GM12878 (cell line): ENCODE measurements at regions not wholly inside any gene's neighbourhood (a gene's known extent, or its start where the extent isn't known, plus 50 kb on each side); places are given as distances from the start of the nearest gene placed in this dataset.

Experiments used
- ATAC-seq: fragments of 200-7000 bp; cut with Tn5 transposase; 3 replicates; pipeline ENCODE4 v1.9.1; 2020; ENCODE audit warnings: mild to moderate bottlenecking, moderate library complexity
- BruUV-seq: library from RNA; stranded (reverse); fragments of 400-500 nt; replicated peaks from 2 replicates; lab custom pipeline; 2021; lab: Mats Ljungman, UMichigan
- CTCF ChIA-PET: fragments of 300-600 bp; sonication (Branson Sonifier 250); formaldehyde crosslinking; extraction: SDS; loops from one replicate; lab custom pipeline; 2021; ENCODE audit warnings: inconsistent platforms; lab: Yijun Ruan, JAX
- POLR2A ChIA-PET: fragments of 350-600 bp; formaldehyde crosslinking; extraction: SDS; loops from one replicate; lab custom pipeline; 2021; ENCODE audit warnings: inconsistent platforms; lab: Charles Lee
- RAD21 ChIA-PET: fragments of 300-600 bp; sonication (Branson Sonifier 250); formaldehyde crosslinking; loops from one replicate; lab custom pipeline; 2023; ENCODE audit warnings: antibody characterized with exemption; ENCODE audit not compliant: unreplicated experiment; lab: Charles Lee
- SMC1A ChIA-PET: fragments of 300-600 bp; sonication (Branson Sonifier 250); formaldehyde crosslinking; loops from one replicate; lab custom pipeline; 2023; ENCODE audit not compliant: unreplicated experiment, uncharacterized antibody; lab: Charles Lee
- DNase-seq: peaks from one replicate; pipeline ENCODE4 v3.0.0-alpha.2; 2011; ENCODE audit warnings: low read depth, low spot score
- FAIRE-seq: peaks from 3 replicates; lab custom pipeline; 2011; peaks lifted over from hg19 to GRCh38; lab: Jason Lieb, UNC
- H2AFZ ChIP-seq: 2 replicates; pipeline ENCODE4 v1.6.0; 2011; ENCODE audit warnings: low read depth, low read length, control low read depth; ENCODE audit not compliant: control insufficient read depth
- H3K27ac ChIP-seq: 2 replicates; pipeline ENCODE4 v1.5.1; 2011; ENCODE audit warnings: control low read depth; ENCODE audit not compliant: control insufficient read depth, insufficient read depth
- H3K27me3 ChIP-seq, 2 experiments: replicated peaks in 1 of 2; 2 replicates each; pipeline versions ENCODE4 v1.6.0 to v1.6.1; 2011; ENCODE audit warnings: low read length in 1 of 2; ENCODE audit not compliant: control insufficient read depth in 2 of 2, insufficient read depth in 2 of 2
- H3K36me3 ChIP-seq, 2 experiments: 2 replicates each; pipeline ENCODE4 v1.5.1; 2011; ENCODE audit warnings: low read length in 1 of 2; ENCODE audit not compliant: control insufficient read depth in 2 of 2, insufficient read depth in 2 of 2
- H3K4me1 ChIP-seq: 2 replicates; pipeline ENCODE4 v1.6.1; 2011; ENCODE audit warnings: mild to moderate bottlenecking, low read length, moderate library complexity, mixed read lengths; ENCODE audit not compliant: control insufficient read depth, insufficient read depth
- H3K4me2 ChIP-seq: 2 replicates; pipeline ENCODE4 v1.6.0; 2011; ENCODE audit warnings: control low read depth; ENCODE audit not compliant: control insufficient read depth, insufficient read depth
- H3K4me3 ChIP-seq: fragments of 200-600 bp; sonication (generic); 2 replicates; pipeline ENCODE4 v1.5.1; 2016
- H3K79me2 ChIP-seq: 2 replicates; pipeline ENCODE4 v1.6.0; 2011; ENCODE audit warnings: low read length; ENCODE audit not compliant: control insufficient read depth, insufficient read depth
- H3K9ac ChIP-seq: 2 replicates; pipeline ENCODE4 v1.8.0; 2011; ENCODE audit warnings: low read length, control low read depth, mixed read lengths; ENCODE audit not compliant: control insufficient read depth, insufficient read depth
- H3K9me3 ChIP-seq: replicated peaks from 3 replicates; pipeline ENCODE4 v1.5.1; 2011; ENCODE audit warnings: mild to moderate bottlenecking, low read length; ENCODE audit not compliant: control insufficient read depth, insufficient read depth
- H4K20me1 ChIP-seq: 2 replicates; pipeline ENCODE4 v1.6.0; 2011; ENCODE audit not compliant: control insufficient read depth, insufficient read depth
- BHLHE40 ChIP-seq, 2 experiments: fragments of 450-650 bp in 1 of 2; IDR thresholded peaks; 2 replicates each; pipeline ENCODE4 v1.6.1; 2011 to 2017; ENCODE audit warnings: low read depth in 2 of 2, borderline replicate concordance in 1 of 2, improper control_type of control experiment in 1 of 2, low read length in 1 of 2, mild to moderate bottlenecking in 1 of 2
- CBX5 ChIP-seq: sonication (generic); IDR thresholded peaks from 2 replicates; pipeline ENCODE4 v1.6.1; 2016; ENCODE audit warnings: low read depth, moderate library complexity, mild to moderate bottlenecking, inconsistent platforms
- CEBPB ChIP-seq, 2 experiments: fragments of 150-350 bp in 1 of 2; IDR thresholded peaks; 2 replicates each; pipeline ENCODE4 v1.6.1; 2012 to 2014; ENCODE audit warnings: low read depth in 2 of 2, low read length in 2 of 2, borderline replicate concordance in 1 of 2, inconsistent platforms in 1 of 2
- HDGF ChIP-seq: fragments of 450-650 bp; IDR thresholded peaks from 2 replicates; pipeline ENCODE4 v1.6.1; 2016; ENCODE audit warnings: antibody characterized with exemption
- MAX ChIP-seq: IDR thresholded peaks from 2 replicates; pipeline ENCODE4 v1.6.1; 2012; ENCODE audit warnings: low read depth, low read length, improper control_type of control experiment
- MYB ChIP-seq: fragments of 150-350 bp; IDR thresholded peaks from 2 replicates; pipeline ENCODE4 v1.6.1; 2014; ENCODE audit warnings: mild to moderate bottlenecking, low read depth, low read length, borderline replicate concordance
- RAD21 ChIP-seq: IDR thresholded peaks from 2 replicates; pipeline ENCODE4 v1.6.1; 2011; ENCODE audit warnings: mild to moderate bottlenecking, low read depth, low read length, moderate library complexity; ENCODE audit not compliant: insufficient read depth
- YBX1 ChIP-seq: fragments of 450-650 bp; IDR thresholded peaks from 2 replicates; pipeline ENCODE4 v1.6.1; 2016; ENCODE audit warnings: antibody characterized with exemption
- ZBTB4 ChIP-seq: fragments of 450-650 bp; formaldehyde crosslinking; IDR thresholded peaks from 2 replicates; pipeline ENCODE4 v1.4.0; 2022; ENCODE audit warnings: mild to moderate bottlenecking, moderate library complexity
- ZNF207 ChIP-seq: fragments of 450-650 bp; IDR thresholded peaks from 2 replicates; pipeline ENCODE4 v1.6.1; 2014; ENCODE audit warnings: antibody characterized with exemption, mild to moderate bottlenecking, borderline replicate concordance
- ZNF24 ChIP-seq: fragments of 450-650 bp; IDR thresholded peaks from 2 replicates; pipeline ENCODE4 v1.6.1; 2017; ENCODE audit warnings: antibody characterized with exemption, mild to moderate bottlenecking
- WGBS: methylation state at CpG from one replicate; pipeline ENCODE4 v1.1.6; 2016; ENCODE audit warnings: low lambda C conversion rate; ENCODE audit not compliant: insufficient replicate concordance, insufficient coverage; ENCODE audit errors: missing lambda C conversion rate; 5-methylcytosine and 5-hydroxymethylcytosine counted together
- in situ Hi-C: fragments of 300-500 bp; cut with MboI; formaldehyde crosslinking; loops from 9 replicates; pipeline ENCODE4 v1.14.3; 2018; ENCODE audit warnings: mixed read lengths
- intact Hi-C: fragments of 100-400 bp; cut with micrococcal nuclease; formaldehyde crosslinking; loops from one replicate; pipeline ENCODE4 v1.14.2; 2022; ENCODE audit not compliant: unreplicated experiment

- peak; percentile 43 for ATAC-seq
- no peaks in the 10 kb centered on the region for H3K36me3 ChIP-seq
Measured at GRCh38 chr7:125773113-125773785, 843.6 kb upstream of the POT1 start.

More at GRCh38 chr7:125773113-125773785, 843.6 kb upstream of the POT1 start:
- no peak overlapping the region for H3K27ac ChIP-seq
- CTCF ChIA-PET: interaction anchor here (1.3 to 2.2 kb wide), 2 partner anchors 14 to 35 kb away, joined by 4 to 5 read pairs; no protein-coding TSS in a partner anchor
- TF ChIP-seq YBX1 (no peak), BHLHE40 (IDR thresholded peaks at IDR 0.05; ENCODE audit: borderline replicate concordance in 1 of 2, low read depth in 2 of 2, low read length in 1 of 2) (no peak), CBX5 (no peak), CEBPB (IDR thresholded peaks at IDR 0.05; ENCODE audit: borderline replicate concordance in 1 of 2, low read depth in 2 of 2, low read length in 2 of 2) (no peak), ZNF207 (no peak), MAX (no peak), HDGF (no peak), ZNF24 (no peak), MYB (no peak), ZBTB4 (no peak), RAD21 (no peak)
- no peak for DNase-seq
- SMC1A ChIA-PET: interaction anchor here (0.5 kb wide), 1 partner anchor 94 kb away, joined by 3 read pairs; no protein-coding TSS in a partner anchor
- no peak overlapping the region for H2AFZ ChIP-seq
- H3K4me2 ChIP-seq: no peak overlapping the region
- in situ Hi-C loops: no loop called here
- no TSS peak for BruUV-seq
- H3K4me3 ChIP-seq: no peak overlapping the region
- no peaks in the 10 kb centered on the region for H3K27me3 ChIP-seq
- 37% methylated on average over 19 of the region's 19 CpGs for WGBS
- no peaks in the 10 kb centered on the region for H3K9me3 ChIP-seq
- no peak overlapping the region for H3K9ac ChIP-seq
- intact Hi-C loops: no loop called here
- RAD21 ChIA-PET: interaction anchor here (0.7 kb wide), 1 partner anchor 12 kb away, joined by 3 read pairs; no protein-coding TSS in a partner anchor
- FAIRE-seq: no peak
- POLR2A ChIA-PET: no interaction called here
- no peaks in the 10 kb centered on the region for H3K4me1 ChIP-seq
- no peaks in the 10 kb centered on the region for H4K20me1 ChIP-seq
- no peaks in the 10 kb centered on the region for H3K79me2 ChIP-seq
